Epithelial cell of proximal tubule (primary cell): ENCODE measurements at regions not wholly inside any gene's neighbourhood (a gene's known extent, or its start where the extent isn't known, plus 50 kb on each side); places are given as distances from the start of the nearest gene placed in this dataset.

Source experiments
- DNase-seq: peaks from one replicate; pipeline ENCODE4 v3.0.0-alpha.2; 2011; ENCODE audit warnings: low read depth
- H3K4me3 ChIP-seq: 2 replicates; pipeline ENCODE4 v1.5.1; 2011; ENCODE audit warnings: low read depth, mild to moderate bottlenecking, low read length
- CTCF ChIP-seq: conservative IDR thresholded peaks from 2 replicates; pipeline ENCODE4 v1.5.1; 2012; ENCODE audit warnings: low read depth, mild to moderate bottlenecking, low read length

- no peak for TF ChIP-seq CTCF
- H3K4me3 ChIP-seq: no peak overlapping the region
- DNase-seq: no peak
These were observed 64.9 kb upstream of the TAB2 start for GRCh38 chr6:149252622-149253021.

- TF ChIP-seq CTCF: no peak
- no peak overlapping the region for H3K4me3 ChIP-seq
- no peak for DNase-seq
These were observed 63.3 kb upstream of the TAB2 start for GRCh38 chr6:149254253-149254652.

- H3K4me3 ChIP-seq: no peak overlapping the region
- no peak for TF ChIP-seq CTCF
- DNase-seq: no peak
These were observed 57.8 kb upstream of the TAB2 start for GRCh38 chr6:149259753-149260152.

- no peak overlapping the region for H3K4me3 ChIP-seq
- TF ChIP-seq CTCF: no peak
- DNase-seq: no peak
These were observed 57.2 kb upstream of the TAB2 start for GRCh38 chr6:149260214-149260874.

GRCh38 chr6:149261364-149262040, 56.0 kb upstream of the TAB2 start:
- no peak for TF ChIP-seq CTCF
- no peak for DNase-seq
- no peak overlapping the region for H3K4me3 ChIP-seq

- no peak for DNase-seq
- no peak for TF ChIP-seq CTCF
- H3K4me3 ChIP-seq: no peak overlapping the region
These were observed 54.2 kb upstream of the TAB2 start for GRCh38 chr6:149263321-149263720.

GRCh38 chr6:149264629-149265028, 52.9 kb upstream of the TAB2 start:
- DNase-seq: no peak
- no peak for TF ChIP-seq CTCF

More at GRCh38 chr6:149264629-149265028, 52.9 kb upstream of the TAB2 start:
- H3K4me3 ChIP-seq: no peak overlapping the region
